ENCODE measurements at regions not wholly inside any gene's neighbourhood (a gene's known extent, or its start where the extent isn't known, plus 50 kb on each side); places are given as distances from the start of the nearest gene placed in this dataset.
"Not testable (repeated sequence)": the region's sequence is repeated elsewhere in the genome, so short reads cannot be mapped to it uniquely, and the experiment has no call there.

- no peak for DNase-seq
Observed at GRCh38 chr4:129903861-129904260, 807.9 kb downstream of the C4orf33 start.

- no peak for DNase-seq
Observed at GRCh38 chr4:129905256-129905655, 809.3 kb downstream of the C4orf33 start.

- no peak for DNase-seq
Observed at GRCh38 chr4:129908117-129908516, 812.2 kb downstream of the C4orf33 start.

- DNase-seq: no peak
Observed at GRCh38 chr4:129916991-129917390, 821.0 kb downstream of the C4orf33 start.

GRCh38 chr4:129917651-129918050 lies 821.7 kb downstream of the C4orf33 start:
- DNase-seq: no peak

- DNase-seq: no peak
Observed at GRCh38 chr4:129926936-129927335, 831.0 kb downstream of the C4orf33 start.

- no peak for DNase-seq
Observed at GRCh38 chr4:129929052-129929451, 833.1 kb downstream of the C4orf33 start.

- DNase-seq: no peak
Observed at GRCh38 chr4:129929984-129930383, 834.0 kb downstream of the C4orf33 start.

- no peak for DNase-seq
Observed at GRCh38 chr4:129950217-129950616, 854.3 kb downstream of the C4orf33 start.

GRCh38 chr4:129966175-129966574 lies 870.2 kb downstream of the C4orf33 start:
- DNase-seq: no peak

- no peak for DNase-seq
Observed at GRCh38 chr4:129968366-129968765, 872.4 kb downstream of the C4orf33 start.

GRCh38 chr4:129968778-129969177 lies 872.8 kb downstream of the C4orf33 start:
- DNase-seq: no peak

- DNase-seq: no peak
Observed at GRCh38 chr4:129970801-129971200, 874.8 kb downstream of the C4orf33 start.

- no peak for DNase-seq
Observed at GRCh38 chr4:129971419-129971818, 875.5 kb downstream of the C4orf33 start.

- DNase-seq: no peak
Observed at GRCh38 chr4:129972257-129972656, 876.3 kb downstream of the C4orf33 start.

- no peak for DNase-seq
Observed at GRCh38 chr4:129974730-129975129, 878.8 kb downstream of the C4orf33 start.

GRCh38 chr4:129978315-129978714 lies 882.4 kb downstream of the C4orf33 start:
- no peak for DNase-seq

- no peak for DNase-seq
Observed at GRCh38 chr4:129988957-129989356, 893.0 kb downstream of the C4orf33 start.

GRCh38 chr4:129994715-129995114 lies 898.8 kb downstream of the C4orf33 start:
- no peak for DNase-seq

- no peak for DNase-seq
Observed at GRCh38 chr4:129998436-129999150, 902.6 kb downstream of the C4orf33 start.

- no peak for DNase-seq
Observed at GRCh38 chr4:129999156-129999555, 903.2 kb downstream of the C4orf33 start.

GRCh38 chr4:130008461-130008860 lies 912.5 kb downstream of the C4orf33 start:
- no peak for DNase-seq

GRCh38 chr4:130012806-130013205 lies 916.9 kb downstream of the C4orf33 start:
- DNase-seq: not testable (repeated sequence)

GRCh38 chr4:130021706-130022105 lies 925.8 kb downstream of the C4orf33 start:
- no peak for DNase-seq

- no peak for DNase-seq
Observed at GRCh38 chr4:130023088-130023487, 927.1 kb downstream of the C4orf33 start.
